GM19240 (cell line): ENCODE measurements at regions not wholly inside any gene's neighbourhood (a gene's known extent, or its start where the extent isn't known, plus 50 kb on each side); places are given as distances from the start of the nearest gene placed in this dataset.
"Not testable (repeated sequence)": the region's sequence is repeated elsewhere in the genome, so short reads cannot be mapped to it uniquely, and the experiment has no call there.

Experiments
- DNase-seq: peaks from one replicate; pipeline ENCODE4 v3.0.0; 2011; ENCODE audit warnings: low spot score; ENCODE audit not compliant: insufficient read length

DNA sequence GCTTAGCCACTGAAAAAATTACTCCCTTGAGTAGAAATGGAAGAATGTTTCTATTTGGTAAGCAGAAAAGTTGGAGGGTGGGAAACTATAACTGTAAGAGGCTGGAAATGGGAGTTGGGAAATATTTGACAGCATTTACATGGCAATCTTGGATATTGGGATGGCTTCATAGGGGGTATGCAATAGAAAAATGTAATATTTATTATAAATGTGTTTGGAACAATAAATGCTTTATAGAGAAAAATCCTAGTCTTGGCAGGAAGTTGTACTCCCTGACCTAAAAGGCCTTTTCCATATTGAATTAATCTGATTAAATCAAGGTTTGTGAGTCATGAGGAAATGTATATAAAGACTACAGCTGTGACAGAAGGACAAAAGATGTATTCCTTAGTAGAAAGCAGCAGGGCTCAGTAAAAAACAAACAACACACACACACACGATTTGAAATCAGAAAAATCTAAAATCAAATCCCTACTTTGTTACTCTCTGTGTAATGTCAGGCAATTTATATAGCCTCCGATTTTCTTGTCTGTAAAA, 272.3 kb downstream of the CD109 start:
- no peak for DNase-seq

DNA sequence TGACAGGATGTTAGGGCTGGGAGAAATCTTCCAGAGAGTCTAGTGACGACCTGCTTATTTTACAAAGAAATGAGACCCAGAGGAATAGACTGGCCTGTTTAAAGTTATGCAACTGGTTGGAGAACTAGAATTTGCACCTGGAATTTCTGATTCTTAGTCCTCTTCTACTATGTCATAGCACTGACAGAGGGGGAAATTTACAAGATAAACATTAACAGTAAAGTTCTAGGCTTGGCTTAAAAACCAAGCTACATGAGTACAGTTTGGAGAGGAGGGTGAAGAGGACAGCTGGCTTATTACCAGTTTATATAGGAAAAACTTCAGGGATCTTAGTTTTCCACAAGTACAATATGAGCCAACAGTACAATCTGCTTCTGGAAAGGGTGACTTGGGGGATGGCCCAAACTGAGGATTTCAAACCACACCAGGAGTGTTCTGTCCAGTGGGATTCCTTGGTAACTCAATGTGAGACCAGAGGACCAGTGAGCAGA, 269.6 kb downstream of the CD109 start:
- no peak for DNase-seq

DNA sequence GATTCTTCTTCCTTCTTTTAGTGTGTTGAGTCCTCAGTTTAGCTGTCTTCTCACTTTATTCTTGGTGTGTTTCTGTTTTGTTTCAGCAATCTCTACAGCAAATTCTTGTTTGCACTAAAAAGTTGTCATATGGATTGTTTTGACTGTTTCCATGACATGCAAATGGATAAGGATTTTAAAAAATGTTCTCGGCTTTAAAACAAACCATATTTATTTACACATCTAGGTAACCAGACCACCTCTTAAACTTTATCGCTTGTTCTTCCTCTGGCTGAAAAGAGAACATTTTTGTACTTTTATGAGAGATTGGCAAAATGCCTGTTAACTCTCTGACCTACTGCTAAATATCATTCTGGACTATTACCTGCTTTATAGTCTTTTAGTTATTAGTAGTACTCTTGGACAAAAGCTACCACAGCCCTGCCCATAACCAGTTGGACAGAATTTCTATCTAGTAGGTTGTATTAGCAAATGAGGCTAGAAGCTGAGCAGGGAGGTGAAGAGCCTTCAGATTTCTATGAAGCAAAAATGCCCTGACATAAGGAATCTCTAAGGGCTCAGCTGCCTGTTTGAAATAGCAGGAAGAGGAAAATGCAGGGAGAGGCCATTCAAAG, 268.3 kb downstream of the CD109 start:
- no peak for DNase-seq

DNA sequence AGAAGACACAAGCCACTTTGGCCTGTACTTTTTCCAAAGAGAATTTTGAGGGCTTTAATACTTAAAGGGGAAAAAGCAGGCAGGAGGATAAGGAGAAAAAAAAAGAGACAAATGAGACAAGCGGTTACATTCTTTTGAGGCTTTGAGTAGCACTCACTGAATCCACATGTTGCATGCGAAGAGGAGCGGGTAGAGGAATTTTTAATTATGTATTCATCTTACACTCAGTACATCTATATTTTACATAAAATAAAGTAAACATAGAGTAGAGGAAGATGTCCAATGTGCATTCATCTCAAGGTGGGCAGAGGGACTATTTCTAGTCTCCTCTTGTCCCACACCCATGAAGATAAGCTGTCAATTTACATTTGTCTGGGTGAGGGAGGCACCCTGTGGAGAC, 266.9 kb downstream of the CD109 start:
- DNase-seq, result no peak

DNA sequence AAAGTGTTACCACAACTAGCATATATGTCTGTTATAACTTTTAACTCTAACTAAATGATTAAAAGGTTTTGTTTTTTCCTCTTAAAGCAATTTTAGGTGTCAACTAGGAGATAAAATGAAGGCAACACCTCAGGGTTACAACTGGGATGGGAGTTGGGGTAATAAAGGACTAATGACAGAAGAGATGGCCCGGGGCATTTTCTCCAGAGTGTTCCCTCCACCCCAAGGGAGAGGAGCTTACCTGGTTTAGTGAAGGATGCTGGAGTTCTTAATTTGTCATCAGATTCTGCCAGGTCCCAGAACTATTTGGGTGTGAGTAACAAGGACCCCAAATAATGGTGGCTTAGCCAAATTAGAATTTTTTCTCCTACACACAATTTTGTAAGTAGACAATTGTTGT, 260.3 kb downstream of the CD109 start:
- DNase-seq, result no peak

DNA sequence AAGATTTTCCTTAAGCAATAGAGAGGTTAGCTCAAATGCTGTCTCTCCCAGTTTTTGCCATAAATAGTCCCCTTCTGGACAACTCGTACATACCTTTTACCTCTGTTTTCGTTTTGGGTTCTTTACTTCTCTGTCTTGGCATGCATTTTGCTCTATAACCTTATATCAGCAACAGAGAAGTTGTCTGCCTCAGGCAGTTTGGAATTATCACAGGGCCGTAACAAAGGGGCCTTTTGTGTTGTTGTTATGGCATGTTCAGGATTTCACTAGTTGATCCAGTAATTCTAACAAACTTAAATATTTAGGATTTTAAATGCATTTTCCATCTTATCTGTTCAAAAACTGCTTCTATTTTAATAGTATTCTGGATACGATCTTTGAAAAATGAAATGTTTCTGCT, 259.8 kb downstream of the CD109 start:
- no peak for DNase-seq

DNA sequence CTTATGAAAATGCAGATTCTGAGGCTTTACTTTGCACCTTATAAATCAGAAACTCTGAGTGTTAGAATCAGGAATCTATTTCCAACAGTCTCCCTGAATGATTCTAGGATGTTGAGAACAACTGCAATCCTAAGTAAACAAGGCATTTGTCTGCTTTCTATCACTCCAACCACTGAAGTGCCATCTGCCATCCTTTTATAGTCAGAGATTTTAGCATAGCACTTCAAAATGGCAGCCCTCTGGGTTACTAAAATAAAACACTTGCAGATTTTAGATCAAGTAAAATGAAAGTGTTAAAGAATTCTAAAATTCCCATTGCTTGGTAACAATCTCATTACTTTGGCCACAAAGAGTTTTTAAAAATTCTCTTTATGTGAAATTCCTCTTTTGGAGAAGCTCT, 258.9 kb downstream of the CD109 start:
- DNase-seq, result no peak

DNA sequence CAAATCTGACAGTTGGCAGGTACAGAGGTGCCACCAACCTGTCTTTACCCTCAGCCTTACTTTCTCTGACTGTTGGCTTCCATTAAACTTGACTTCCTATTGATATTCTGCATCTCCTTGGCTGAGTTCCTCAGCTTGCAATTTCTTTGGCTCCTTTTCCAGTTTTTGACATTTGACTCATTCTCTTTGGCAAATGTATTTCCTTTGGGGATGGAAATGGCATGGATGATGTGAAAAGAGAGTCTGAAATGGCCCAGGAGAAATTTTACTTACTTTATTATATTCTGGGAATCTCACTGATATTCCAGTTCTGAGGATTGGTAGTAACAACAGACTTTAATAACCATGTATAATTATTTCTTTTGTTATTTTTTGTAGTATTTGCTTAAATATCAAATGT, 255.2 kb downstream of the CD109 start:
- no peak for DNase-seq

DNA sequence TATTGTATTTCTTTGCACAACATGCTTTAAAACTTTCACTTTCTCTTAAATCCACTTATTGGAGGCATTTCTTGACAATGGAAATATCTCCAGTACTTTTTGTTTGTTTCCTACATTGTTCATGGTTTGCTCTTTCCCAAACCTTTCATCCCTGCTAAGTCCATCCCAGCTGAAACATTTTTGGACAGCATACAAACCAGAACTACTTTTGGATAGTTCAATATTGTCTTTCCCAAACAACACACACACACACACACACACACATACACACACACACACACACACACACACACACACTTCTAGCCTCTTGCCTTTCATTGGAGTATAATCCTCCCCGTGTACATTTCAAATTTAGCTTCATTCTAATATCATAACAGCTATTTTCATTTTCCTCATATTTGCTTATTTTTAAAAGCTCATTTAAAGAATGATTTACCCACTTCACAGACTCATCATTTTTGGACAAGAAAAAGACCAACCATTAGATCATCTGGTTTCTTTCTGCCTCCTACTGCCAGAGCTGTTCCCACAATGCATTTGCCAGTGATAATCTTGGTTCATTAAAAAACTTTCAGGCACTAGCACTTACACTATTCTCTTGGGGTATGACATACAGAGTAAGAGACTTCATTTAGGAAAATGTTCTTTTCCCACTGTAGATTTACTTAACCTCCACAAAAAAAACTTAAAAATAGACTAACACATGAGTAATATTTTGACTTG, 248.1 kb downstream of the CD109 start:
- no peak for DNase-seq

DNA sequence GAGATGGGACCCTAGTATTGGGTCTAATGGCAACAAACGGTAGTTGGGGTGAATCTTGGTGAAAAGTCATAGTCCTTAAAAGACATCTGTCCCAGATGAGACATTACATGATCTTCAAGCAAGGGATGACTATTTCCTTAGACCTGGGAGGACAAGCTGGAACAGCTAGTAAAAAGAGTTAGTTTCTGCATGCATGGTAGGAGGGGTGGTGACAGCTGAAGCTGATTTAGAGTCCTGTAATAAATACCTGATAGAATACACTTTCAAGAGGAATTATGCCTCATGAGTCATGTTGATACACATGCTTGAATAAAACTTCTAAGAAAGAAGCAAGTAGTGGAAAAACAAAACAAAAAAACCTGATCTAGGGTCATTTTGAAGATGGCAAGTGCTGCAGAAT, 247.4 kb downstream of the CD109 start:
- DNase-seq, result no peak

DNA sequence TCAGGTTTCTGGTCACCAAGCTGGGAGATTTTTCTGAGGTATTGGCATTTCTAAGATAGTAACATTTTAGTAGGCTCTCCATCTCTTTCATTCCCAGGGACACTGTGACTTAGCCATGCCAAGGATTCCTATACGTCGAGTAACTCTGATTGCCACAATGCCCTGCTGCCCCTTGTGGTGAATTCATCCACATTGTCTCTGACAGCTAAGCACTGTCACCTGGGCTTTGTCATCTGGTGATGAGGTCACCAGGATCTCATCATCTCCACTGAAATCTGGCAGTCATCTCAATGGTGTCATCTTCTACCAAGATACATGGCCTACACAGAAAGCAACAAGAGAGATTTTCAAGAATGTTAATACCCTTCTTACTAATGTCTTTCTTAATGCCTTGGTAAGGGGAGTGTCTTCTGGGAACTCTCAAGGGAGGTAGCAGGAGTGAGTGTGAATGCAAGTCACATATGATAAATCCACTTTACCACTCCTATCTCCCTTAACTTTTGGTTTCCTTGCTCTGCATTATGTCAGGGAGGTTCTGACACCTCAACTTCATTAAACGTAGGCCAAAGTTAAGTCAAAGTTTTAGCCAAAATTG, 246.7 kb downstream of the CD109 start:
- DNase-seq, result no peak

DNA sequence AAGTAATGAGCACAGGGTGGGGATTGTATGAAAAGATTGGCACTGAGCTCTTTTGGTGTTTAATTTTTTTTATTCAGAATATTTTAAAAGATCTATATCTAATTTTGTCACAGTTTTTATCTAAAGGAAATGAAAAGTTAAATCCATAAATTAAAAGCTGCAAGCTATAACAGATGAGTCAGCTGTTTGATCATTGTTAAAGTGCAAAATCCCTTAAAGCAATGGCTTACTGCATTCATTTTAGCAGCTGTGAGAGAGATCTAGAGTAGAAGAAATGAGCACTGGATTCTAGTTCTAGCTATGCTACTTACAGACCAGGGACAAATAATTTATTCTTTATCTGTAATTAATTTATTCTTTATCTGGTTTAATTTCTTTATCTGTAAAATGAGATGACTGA, 245.9 kb downstream of the CD109 start:
- DNase-seq, result no peak

DNA sequence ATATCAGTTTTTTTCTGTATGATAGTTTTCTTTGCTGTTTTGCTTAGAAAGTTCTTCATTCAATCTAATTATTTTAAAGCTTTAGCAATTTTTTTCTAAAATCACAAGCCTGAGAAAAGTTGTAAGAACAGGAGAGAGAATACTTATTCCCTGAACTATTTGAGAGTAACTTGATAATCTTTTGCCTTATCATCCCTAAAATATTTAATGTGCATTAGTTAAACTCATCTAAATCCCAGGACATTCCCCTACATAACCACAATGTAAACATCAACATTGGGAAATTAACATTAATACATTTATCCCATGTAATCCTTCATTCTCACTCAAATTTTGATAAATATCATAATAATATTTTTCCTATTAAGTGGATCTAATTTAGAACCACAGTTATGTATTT, 241.8 kb downstream of the CD109 start:
- DNase-seq, result no peak

DNA sequence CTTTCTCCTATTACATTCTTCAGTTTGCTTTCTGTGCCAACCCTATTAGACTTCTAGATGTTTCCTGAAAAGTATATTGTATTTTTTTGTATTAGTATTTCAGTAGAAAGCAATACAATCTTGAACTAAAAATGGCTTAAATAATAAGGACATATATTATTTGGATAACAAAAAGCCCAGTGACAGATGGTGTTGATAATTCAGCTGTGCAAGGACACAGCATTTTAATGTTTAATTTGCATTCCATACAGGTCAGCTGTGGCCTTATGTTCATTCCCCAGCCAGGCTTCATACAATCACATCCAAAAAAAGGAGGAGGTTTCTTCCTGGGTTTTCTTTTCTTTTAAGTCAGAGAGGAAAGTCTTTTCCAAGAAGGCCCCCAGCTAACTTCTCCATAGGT, 236.9 kb downstream of the CD109 start:
- DNase-seq, result no peak

DNA sequence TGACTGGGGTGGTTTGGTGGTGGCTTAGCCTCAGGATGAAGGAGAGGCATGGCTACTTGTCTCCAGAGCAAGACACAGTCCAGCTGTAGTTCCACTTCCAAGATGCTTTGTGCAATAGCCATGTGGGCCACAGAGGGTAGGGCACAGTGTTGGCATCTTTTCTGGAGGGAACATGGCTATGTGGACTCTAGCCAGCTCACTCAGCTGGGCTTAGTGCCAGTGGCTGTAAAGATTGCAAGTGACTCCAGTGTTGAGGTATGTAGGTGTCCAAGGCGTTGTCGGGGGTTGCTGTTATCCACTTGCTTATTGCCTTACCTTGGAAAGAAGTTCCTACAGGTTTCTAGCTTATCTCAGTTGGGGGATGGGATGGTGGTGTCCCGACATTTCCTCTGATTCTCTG, 233.4 kb downstream of the CD109 start:
- DNase-seq, result no peak

DNA sequence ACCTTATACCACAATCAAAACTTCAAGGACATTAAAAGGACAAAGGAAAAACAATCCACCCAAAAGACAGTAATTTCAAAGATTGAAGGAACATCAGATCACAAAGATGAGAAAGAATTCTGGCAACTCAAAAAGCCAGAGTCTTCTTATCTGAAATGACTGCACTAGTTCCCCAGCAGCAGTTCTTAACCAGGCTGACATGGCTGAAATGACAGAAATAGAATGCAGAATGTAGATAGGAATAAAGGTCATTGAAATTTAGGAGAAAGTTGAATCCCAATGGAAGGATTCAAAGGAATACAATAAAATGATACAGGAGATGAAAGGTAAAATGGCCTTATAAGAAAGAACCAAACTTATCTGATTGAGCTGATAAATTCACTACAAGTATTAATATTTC, 231.4 kb downstream of the CD109 start:
- DNase-seq, result no peak

DNA sequence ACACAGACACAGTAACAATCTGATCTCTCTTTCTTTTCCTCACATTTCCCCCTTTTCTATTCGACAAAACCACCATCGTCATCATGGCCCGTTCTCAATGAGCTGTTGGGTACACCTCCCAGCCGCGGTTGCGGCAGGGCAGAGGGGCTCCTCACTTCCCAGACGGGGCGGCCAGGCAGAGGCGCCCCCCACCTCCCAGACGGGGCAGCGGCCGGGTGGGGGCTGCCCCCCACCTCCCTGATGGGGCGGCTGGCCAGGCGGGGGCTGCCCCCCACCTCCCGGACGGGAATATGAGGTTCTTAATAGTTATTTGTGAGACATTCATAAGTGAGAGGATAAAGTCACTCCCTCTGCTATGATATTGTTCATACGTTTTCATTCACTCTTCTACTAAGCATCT, 229.7 kb downstream of the CD109 start:
- DNase-seq, result not testable (repeated sequence)

DNA sequence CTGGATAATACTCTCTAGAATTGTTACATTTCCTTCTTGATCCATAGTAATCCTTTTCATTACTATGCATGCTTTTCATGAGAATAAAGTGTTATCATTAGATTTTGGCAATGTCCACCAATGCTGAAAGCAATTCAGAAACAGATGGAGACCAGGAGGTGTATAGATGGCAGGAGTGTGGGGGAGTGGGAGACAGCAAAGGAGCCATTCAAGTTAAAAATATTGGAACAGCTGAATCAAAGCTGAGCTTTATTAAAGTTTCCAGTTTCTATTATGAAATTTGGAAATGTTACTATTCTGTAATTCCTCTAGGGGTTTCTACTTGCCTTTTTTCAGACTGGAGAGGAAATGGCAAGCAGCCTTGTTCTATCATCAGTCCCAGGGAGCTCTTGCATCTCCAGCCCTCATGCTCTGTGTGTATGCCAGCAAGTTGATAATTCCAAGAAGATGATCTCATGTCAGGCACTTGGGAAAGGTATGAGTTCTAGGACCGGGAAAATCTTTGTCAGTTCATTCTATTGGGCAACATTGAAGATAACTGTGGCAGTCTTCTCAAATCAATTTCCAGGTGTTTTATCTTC, 228.0 kb downstream of the CD109 start:
- DNase-seq, result no peak

DNA sequence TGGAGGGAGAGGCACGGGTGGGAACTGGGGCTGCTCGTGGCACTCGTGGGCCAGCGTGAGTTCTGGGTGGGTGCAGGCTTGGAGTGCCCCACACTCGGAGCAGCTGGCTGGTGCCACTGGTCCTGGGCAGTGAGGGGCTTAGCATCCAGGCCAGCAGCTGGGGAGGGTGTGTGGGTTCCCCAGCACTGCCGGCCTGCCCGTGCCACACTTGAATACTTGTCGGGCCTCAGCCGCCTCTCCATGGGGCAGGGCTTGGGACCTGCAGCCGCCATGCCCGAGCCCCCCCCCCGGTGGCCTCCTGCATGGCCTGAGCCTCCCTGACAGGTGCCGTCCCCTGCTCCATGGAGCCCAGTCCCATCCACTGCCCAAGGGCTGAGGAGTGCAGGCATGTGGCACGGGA, 207.2 kb downstream of the CD109 start:
- no peak for DNase-seq

DNA sequence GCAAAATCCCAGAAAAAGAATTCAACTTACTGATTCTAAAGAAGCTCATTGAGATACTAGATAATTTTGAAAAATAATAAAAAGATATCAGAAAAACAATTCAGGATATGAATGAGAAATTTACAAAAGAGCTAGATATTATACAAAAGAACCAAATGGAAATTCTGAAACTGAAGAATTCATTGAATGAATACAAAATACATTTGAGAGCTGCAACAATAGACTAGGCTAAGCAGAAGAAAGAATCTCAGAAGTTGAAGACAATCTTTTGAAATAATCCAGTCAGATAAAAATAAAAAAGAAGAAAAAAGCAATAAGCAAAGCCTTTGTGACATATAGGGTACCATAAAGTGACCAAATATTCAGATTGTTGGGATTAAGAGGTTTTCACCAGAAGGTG, 206.0 kb downstream of the CD109 start:
- no peak for DNase-seq

DNA sequence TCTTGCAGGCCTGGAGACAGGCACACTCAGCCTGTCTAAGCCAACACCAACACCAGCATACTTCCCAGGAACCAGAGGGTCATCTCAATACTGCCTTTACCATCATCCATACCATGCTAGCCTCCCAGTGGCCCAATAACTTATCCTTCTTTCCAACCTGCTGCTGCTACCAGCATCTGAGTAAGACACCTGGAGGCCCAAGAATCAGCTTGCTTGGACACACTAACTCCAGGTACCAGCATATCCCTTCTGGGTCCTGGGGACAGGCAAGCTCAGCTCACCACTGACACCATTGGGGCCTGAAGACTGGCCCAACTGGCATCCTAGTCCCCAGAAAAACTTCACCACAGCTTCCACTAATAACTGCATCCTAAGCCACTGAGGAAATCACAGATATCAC, 205.3 kb downstream of the CD109 start:
- DNase-seq, result no peak

DNA sequence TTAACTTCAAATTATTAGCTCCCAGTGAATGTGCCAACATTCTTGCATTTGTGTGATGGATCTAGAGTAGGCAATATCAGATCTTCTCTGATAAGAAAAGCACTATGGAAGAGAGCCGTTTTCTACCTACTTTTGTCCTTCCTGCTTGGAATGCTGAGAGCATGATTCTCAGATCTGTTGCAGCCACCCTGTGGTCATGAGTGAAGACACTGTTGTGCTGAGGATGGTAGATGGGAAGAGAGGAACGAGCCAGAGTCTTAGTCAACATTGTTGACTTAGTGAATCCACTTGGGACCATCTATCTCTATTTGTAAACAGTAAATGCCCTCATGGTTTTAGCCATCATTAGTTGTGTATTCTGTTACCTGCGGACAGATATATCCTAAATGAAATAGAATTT, 202.6 kb downstream of the CD109 start:
- DNase-seq, result no peak
